SK-N-SH treated with all-trans-retinoic acid at 6 μM for 48 hours (cell line): ENCODE measurements at regions not wholly inside any gene's neighbourhood (a gene's known extent, or its start where the extent isn't known, plus 50 kb on each side); places are given as distances from the start of the nearest gene placed in this dataset.

ENCODE experiments used
- ATAC-seq: fragments of 200-7000 bp; cut with Tn5 transposase; 3 replicates; pipeline ENCODE4 v1.9.1; 2020; ENCODE audit warnings: mild to moderate bottlenecking, moderate library complexity
- ARNTL ChIP-seq: fragments of 450-650 bp; formaldehyde crosslinking; IDR thresholded peaks from 2 replicates; pipeline ENCODE4 v1.5.0; 2020; ENCODE audit warnings: low read depth, mild to moderate bottlenecking, moderate library complexity, borderline replicate concordance
- BACH2 ChIP-seq: fragments of 250-450 bp; sonication (Bioruptor Pico); IDR thresholded peaks from 2 replicates; pipeline ENCODE4 v1.9.0; 2021; ENCODE audit warnings: mild to moderate bottlenecking, borderline replicate concordance
- CSDC2 ChIP-seq: fragments of 250-450 bp; sonication (Bioruptor Pico); IDR thresholded peaks from 2 replicates; pipeline ENCODE4 v1.5.0; 2020; ENCODE audit warnings: mild to moderate bottlenecking, moderate library complexity
- CSRNP3 ChIP-seq: fragments of 250-450 bp; sonication (Bioruptor Pico); IDR thresholded peaks from 2 replicates; pipeline ENCODE4 v1.5.1; 2021; ENCODE audit warnings: mild to moderate bottlenecking, moderate library complexity
- ESRRG ChIP-seq: fragments of 250-450 bp; sonication (Bioruptor Pico); IDR thresholded peaks from 2 replicates; pipeline ENCODE4 v1.6.1; 2021; ENCODE audit warnings: mild to moderate bottlenecking
- GLIS3 ChIP-seq: fragments of 250-450 bp; sonication (Bioruptor Pico); IDR thresholded peaks from 2 replicates; pipeline ENCODE4 v1.5.0; 2020; ENCODE audit warnings: mild to moderate bottlenecking, moderate library complexity
- ISL1 ChIP-seq: fragments of 250-450 bp; sonication (Bioruptor Pico); IDR thresholded peaks from 2 replicates; pipeline ENCODE4 v2.1.2; 2022; ENCODE audit warnings: mild to moderate bottlenecking, moderate library complexity
- PATZ1 ChIP-seq: fragments of 250-450 bp; sonication (Bioruptor Pico); IDR thresholded peaks from 2 replicates; pipeline ENCODE4 v1.8.0; 2020; ENCODE audit warnings: mild to moderate bottlenecking, moderate library complexity, borderline replicate concordance
- POU6F1 ChIP-seq: fragments of 250-450 bp; sonication (Bioruptor Pico); IDR thresholded peaks from 2 replicates; pipeline ENCODE4 v1.8.0; 2021; ENCODE audit warnings: low read depth, mild to moderate bottlenecking, moderate library complexity, borderline replicate concordance
- PPARA ChIP-seq: fragments of 250-450 bp; sonication (Bioruptor Pico); IDR thresholded peaks from 2 replicates; pipeline ENCODE4 v1.5.0; 2020; ENCODE audit warnings: mild to moderate bottlenecking, borderline replicate concordance
- RARB ChIP-seq: fragments of 250-450 bp; sonication (Bioruptor Pico); IDR thresholded peaks from 2 replicates; pipeline ENCODE4 v1.8.0; 2021; ENCODE audit warnings: mild to moderate bottlenecking, moderate library complexity
- SNAI2 ChIP-seq: fragments of 250-450 bp; sonication (Bioruptor Pico); IDR thresholded peaks from 2 replicates; pipeline ENCODE4 v1.5.0; 2020; ENCODE audit warnings: mild to moderate bottlenecking, moderate library complexity
- TCF4 ChIP-seq: fragments of 250-450 bp; sonication (Bioruptor Pico); IDR thresholded peaks from 2 replicates; pipeline ENCODE4 v1.8.0; 2021; ENCODE audit warnings: mild to moderate bottlenecking, moderate library complexity, borderline replicate concordance
- TOX ChIP-seq: fragments of 250-450 bp; sonication (Bioruptor Pico); IDR thresholded peaks from 2 replicates; pipeline ENCODE4 v1.8.0; 2021; ENCODE audit warnings: mild to moderate bottlenecking, moderate library complexity, borderline replicate concordance
- TSHZ2 ChIP-seq: fragments of 250-450 bp; sonication (Bioruptor Pico); IDR thresholded peaks from 2 replicates; pipeline ENCODE4 v1.5.0; 2020; ENCODE audit warnings: mild to moderate bottlenecking, moderate library complexity
- ZC3H10 ChIP-seq: fragments of 250-450 bp; sonication (Bioruptor Pico); IDR thresholded peaks from 2 replicates; pipeline ENCODE4 v1.5.1; 2021; ENCODE audit warnings: mild to moderate bottlenecking, moderate library complexity
- ZFP3 ChIP-seq: fragments of 250-450 bp; sonication (Bioruptor Pico); IDR thresholded peaks from 2 replicates; pipeline ENCODE4 v1.5.0; 2020; ENCODE audit warnings: mild to moderate bottlenecking, moderate library complexity
- ZFP30 ChIP-seq: fragments of 450-650 bp; formaldehyde crosslinking; IDR thresholded peaks from 2 replicates; pipeline ENCODE4 v1.5.0; 2022; ENCODE audit warnings: mild to moderate bottlenecking, moderate library complexity
- ZNF565 ChIP-seq: fragments of 450-650 bp; formaldehyde crosslinking; conservative IDR thresholded peaks from 2 replicates; pipeline ENCODE4 v1.5.0; 2020; ENCODE audit warnings: low read depth, mild to moderate bottlenecking, moderate library complexity
- ZNF70 ChIP-seq: fragments of 450-650 bp; formaldehyde crosslinking; IDR thresholded peaks from 2 replicates; pipeline ENCODE4 v1.5.0; 2020; ENCODE audit warnings: mild to moderate bottlenecking, moderate library complexity
- ZNF8 ChIP-seq: fragments of 450-650 bp; formaldehyde crosslinking; IDR thresholded peaks from 2 replicates; pipeline ENCODE4 v1.5.0; 2020; ENCODE audit warnings: mild to moderate bottlenecking, moderate library complexity

- TF ChIP-seq PPARA (CRISPR knock-in tag): no peak
- TF ChIP-seq TSHZ2 (CRISPR knock-in tag): no peak
- TF ChIP-seq ZNF565 (CRISPR knock-in tag): no peak
- no peak for TF ChIP-seq ZC3H10 (CRISPR knock-in tag)
- no peak for TF ChIP-seq GLIS3
- TF ChIP-seq SNAI2 (CRISPR knock-in tag): no peak
- TF ChIP-seq ARNTL (CRISPR knock-in tag): no peak
- no peak for TF ChIP-seq TOX (CRISPR knock-in tag)
- TF ChIP-seq ESRRG (CRISPR knock-in tag): no peak
- no peak for TF ChIP-seq CSRNP3
- TF ChIP-seq POU6F1: no peak
- no peak for TF ChIP-seq ISL1 (CRISPR knock-in tag)
- no peak for ATAC-seq
These were observed 50.4 kb downstream of the ZBTB38 start for GRCh38 chr3:141418751-141419150.

GRCh38 chr3:141419946-141420345 is 51.6 kb downstream of the ZBTB38 start:
- no peak for ATAC-seq
- no peak for TF ChIP-seq TOX (CRISPR knock-in tag)
- no peak for TF ChIP-seq CSRNP3
- TF ChIP-seq RARB: no peak
- no peak for TF ChIP-seq ZFP30 (CRISPR knock-in tag)
- TF ChIP-seq ZNF70 (CRISPR knock-in tag): no peak
- no peak for TF ChIP-seq ZC3H10 (CRISPR knock-in tag)
- no peak for TF ChIP-seq PATZ1 (CRISPR knock-in tag)
- no peak for TF ChIP-seq POU6F1
- TF ChIP-seq ISL1 (CRISPR knock-in tag): no peak
- TF ChIP-seq ZFP3 (CRISPR knock-in tag): no peak
- TF ChIP-seq GLIS3: no peak
- no peak for TF ChIP-seq TCF4 (CRISPR knock-in tag)
- no peak for TF ChIP-seq SNAI2 (CRISPR knock-in tag)
- TF ChIP-seq ARNTL (CRISPR knock-in tag): no peak
- no peak for TF ChIP-seq CSDC2 (CRISPR knock-in tag)
- no peak for TF ChIP-seq PPARA (CRISPR knock-in tag)
- no peak for TF ChIP-seq ESRRG (CRISPR knock-in tag)

GRCh38 chr3:141421186-141421585 is 52.9 kb downstream of the ZBTB38 start:
- ATAC-seq: no peak
- TF ChIP-seq POU6F1 (no peak), ISL1 (CRISPR knock-in tag) (no peak), BACH2 (no peak), CSRNP3 (no peak), PATZ1 (CRISPR knock-in tag) (no peak), ZC3H10 (CRISPR knock-in tag) (no peak), CSDC2 (CRISPR knock-in tag) (no peak), ZNF8 (CRISPR knock-in tag) (no peak)
